ENCODE measurements at regions not wholly inside any gene's neighbourhood (a gene's known extent, or its start where the extent isn't known, plus 50 kb on each side); places are given as distances from the start of the nearest gene placed in this dataset.

GRCh38 chr13:107421951-107422350, 793.4 kb downstream of the LIG4 start:
- TF ChIP-seq EP300 (IDR thresholded peaks at IDR 0.05) (no peak), POLR2A (IDR thresholded peaks at IDR 0.05; ENCODE audit: low read depth) (no peak), POLR2AphosphoS5 (IDR thresholded peaks at IDR 0.05) (no peak)
- TF ChIP-seq, protein P1, sequence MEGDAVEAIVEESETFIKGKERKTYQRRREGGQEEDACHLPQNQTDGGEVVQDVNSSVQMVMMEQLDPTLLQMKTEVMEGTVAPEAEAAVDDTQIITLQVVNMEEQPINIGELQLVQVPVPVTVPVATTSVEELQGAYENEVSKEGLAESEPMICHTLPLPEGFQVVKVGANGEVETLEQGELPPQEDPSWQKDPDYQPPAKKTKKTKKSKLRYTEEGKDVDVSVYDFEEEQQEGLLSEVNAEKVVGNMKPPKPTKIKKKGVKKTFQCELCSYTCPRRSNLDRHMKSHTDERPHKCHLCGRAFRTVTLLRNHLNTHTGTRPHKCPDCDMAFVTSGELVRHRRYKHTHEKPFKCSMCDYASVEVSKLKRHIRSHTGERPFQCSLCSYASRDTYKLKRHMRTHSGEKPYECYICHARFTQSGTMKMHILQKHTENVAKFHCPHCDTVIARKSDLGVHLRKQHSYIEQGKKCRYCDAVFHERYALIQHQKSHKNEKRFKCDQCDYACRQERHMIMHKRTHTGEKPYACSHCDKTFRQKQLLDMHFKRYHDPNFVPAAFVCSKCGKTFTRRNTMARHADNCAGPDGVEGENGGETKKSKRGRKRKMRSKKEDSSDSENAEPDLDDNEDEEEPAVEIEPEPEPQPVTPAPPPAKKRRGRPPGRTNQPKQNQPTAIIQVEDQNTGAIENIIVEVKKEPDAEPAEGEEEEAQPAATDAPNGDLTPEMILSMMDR (IDR thresholded peaks at IDR 0.05) = no peak
- H3K4me3 ChIP-seq = no peak overlapping the region
- intact Hi-C loops (cut with DNase I) = no loop called here
- WGBS = 77% methylated on average over 1 of the region's 1 CpG
- no peak for DNase-seq (ENCODE audit: extremely low spot score)
- H3K36me3 ChIP-seq = no peaks in the 10 kb centered on the region
- H3K27me3 ChIP-seq = no peaks in the 10 kb centered on the region
- no peak overlapping the region for H3K27ac ChIP-seq (replicated peaks in 1 of 4)
- H3K4me1 ChIP-seq = no peaks in the 10 kb centered on the region
- peaks cover 0 to 6% (median 0%) of the 10 kb centered on the region in 4 donors for H3K9me3 ChIP-seq

GRCh38 chr13:107421028-107421427, 794.3 kb downstream of the LIG4 start:
- WGBS = 38% methylated on average over 2 of the region's 2 CpGs
- no peak for DNase-seq (ENCODE audit: extremely low spot score)
- H3K9me3 ChIP-seq = peaks cover 0 to 6% (median 0%) of the 10 kb centered on the region in 4 donors
- TF ChIP-seq, protein P1 (IDR thresholded peaks at IDR 0.05) = no peak
- no peak for TF ChIP-seq POLR2A (IDR thresholded peaks at IDR 0.05; ENCODE audit: low read depth)
- TF ChIP-seq EP300 (IDR thresholded peaks at IDR 0.05) = no peak
- no peak for TF ChIP-seq POLR2AphosphoS5 (IDR thresholded peaks at IDR 0.05)
- no peak overlapping the region for H3K27ac ChIP-seq (replicated peaks in 1 of 4)
- H3K36me3 ChIP-seq = no peaks in the 10 kb centered on the region
- no peaks in the 10 kb centered on the region for H3K4me1 ChIP-seq
- H3K4me3 ChIP-seq = no peak overlapping the region
- intact Hi-C loops (cut with DNase I) = no loop called here
- no peaks in the 10 kb centered on the region for H3K27me3 ChIP-seq

GRCh38 chr13:107413005-107413404, 802.3 kb downstream of the LIG4 start:
- Histone ChIP-seq H3K27ac (replicated peaks in 1 of 4) (no peak overlapping the region), H3K4me1 (no peaks in the 10 kb centered on the region)
- intact Hi-C loops (cut with DNase I) = no loop called here

DNA sequence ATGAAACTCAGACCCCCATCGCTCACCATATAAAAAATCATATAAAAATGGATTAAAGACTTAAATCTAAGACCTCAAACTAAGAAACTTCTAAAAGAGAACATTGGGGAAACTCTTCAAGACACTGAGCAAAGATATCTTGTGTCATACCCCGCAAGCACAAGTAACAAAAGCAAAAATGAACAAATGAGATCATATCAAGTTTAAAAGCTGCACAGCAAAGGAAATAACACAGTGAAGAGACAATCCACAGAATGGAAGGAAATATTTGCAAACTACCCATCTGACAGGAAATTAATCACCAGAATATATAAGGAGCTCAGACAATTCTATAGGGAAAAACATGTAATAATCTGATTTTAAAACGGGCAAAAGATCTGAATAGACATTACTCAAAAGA, 808.3 kb downstream of the LIG4 start:
- Histone ChIP-seq H3K27ac (replicated peaks in 1 of 4) (no peak overlapping the region), H3K4me3 (no peak overlapping the region), H3K9me3 (peaks cover 0 to 6% (median 2%) of the 10 kb centered on the region in 4 donors), H3K36me3 (no peaks in the 10 kb centered on the region), H3K4me1 (no peaks in the 10 kb centered on the region), H3K27me3 (no peaks in the 10 kb centered on the region)
- TF ChIP-seq, protein P1 (IDR thresholded peaks at IDR 0.05) = no peak
- TF ChIP-seq EP300 (IDR thresholded peaks at IDR 0.05) (no peak), POLR2AphosphoS5 (IDR thresholded peaks at IDR 0.05) (no peak), POLR2A (IDR thresholded peaks at IDR 0.05; ENCODE audit: low read depth) (no peak)
- no peak for DNase-seq (ENCODE audit: extremely low spot score)
- intact Hi-C loops (cut with DNase I) = no loop called here
- WGBS = 82% methylated on average over 3 of the region's 3 CpGs

More at GRCh38 chr13:107413005-107413404, 802.3 kb downstream of the LIG4 start:
- Histone ChIP-seq H3K27me3 (no peaks in the 10 kb centered on the region), H3K9me3 (no peaks in the 10 kb centered on the region), H3K36me3 (no peaks in the 10 kb centered on the region), H3K4me3 (no peak overlapping the region)
- no peak for DNase-seq (ENCODE audit: extremely low spot score)
- TF ChIP-seq POLR2A (IDR thresholded peaks at IDR 0.05; ENCODE audit: low read depth) = no peak
- TF ChIP-seq, protein P1 (IDR thresholded peaks at IDR 0.05) = no peak
- TF ChIP-seq EP300 (IDR thresholded peaks at IDR 0.05) = no peak
- TF ChIP-seq POLR2AphosphoS5 (IDR thresholded peaks at IDR 0.05) = no peak

- no peak for DNase-seq (ENCODE audit: extremely low spot score)
- no peaks in the 10 kb centered on the region for H3K4me1 ChIP-seq
- 77% methylated on average over 7 of the region's 7 CpGs for WGBS
- no peak overlapping the region for H3K4me3 ChIP-seq
- H3K36me3 ChIP-seq = no peaks in the 10 kb centered on the region
- intact Hi-C loops (cut with DNase I) = no loop called here
- TF ChIP-seq, protein P1 (IDR thresholded peaks at IDR 0.05) = no peak
- TF ChIP-seq EP300 (IDR thresholded peaks at IDR 0.05) (no peak), POLR2AphosphoS5 (IDR thresholded peaks at IDR 0.05) (no peak), POLR2A (IDR thresholded peaks at IDR 0.05; ENCODE audit: low read depth) (no peak)
- H3K9me3 ChIP-seq = no peaks in the 10 kb centered on the region
- H3K27ac ChIP-seq (replicated peaks in 1 of 4) = no peak overlapping the region
- H3K27me3 ChIP-seq = no peaks in the 10 kb centered on the region
These were observed 819.2 kb downstream of the LIG4 start for GRCh38 chr13:107395927-107396662.
